ENCODE measurements at regions not wholly inside any gene's neighbourhood (a gene's known extent, or its start where the extent isn't known, plus 50 kb on each side); places are given as distances from the start of the nearest gene placed in this dataset.

DNA sequence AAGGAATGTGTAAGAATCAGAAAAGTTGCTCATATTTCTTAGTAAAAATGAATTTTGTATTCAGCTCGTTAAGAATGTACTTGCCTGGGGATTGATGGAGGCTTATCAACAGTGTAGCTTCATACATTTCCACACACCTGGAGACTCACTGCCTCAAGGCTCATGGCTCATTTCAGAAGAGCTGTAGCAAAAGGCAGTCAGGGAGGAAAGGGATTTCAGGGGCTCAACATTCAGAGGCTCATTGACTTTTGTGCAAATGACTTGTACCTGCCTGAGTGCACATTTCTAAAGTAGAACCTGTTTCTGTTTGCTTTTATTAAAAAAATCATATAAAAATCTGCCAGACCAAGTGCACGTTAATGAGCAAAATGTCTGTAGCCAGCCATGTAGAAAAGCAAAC, 304.4 kb downstream of the KCNS3 start:
- no peak for TF ChIP-seq GATA2 (IDR thresholded peaks at IDR 0.05; ENCODE audit: low read depth, low read length)
- TF ChIP-seq GATA3 (IDR thresholded peaks at IDR 0.05; ENCODE audit: low read depth, low read length), result no peak

All from SH-SY5Y (cell line).